PC-3 (cell line): ENCODE measurements at regions not wholly inside any gene's neighbourhood (a gene's known extent, or its start where the extent isn't known, plus 50 kb on each side); places are given as distances from the start of the nearest gene placed in this dataset.
"Not testable (repeated sequence)": the region's sequence is repeated elsewhere in the genome, so short reads cannot be mapped to it uniquely, and the experiment has no call there.

Experiments used
- EZH2 ChIP-seq: fragments of 300-600 bp; sonication (generic); IDR thresholded peaks from one replicate; pipeline ENCODE4 v1.6.1; 2017; ENCODE audit warnings: antibody characterized with exemption, mild to moderate bottlenecking, low read length; ENCODE audit not compliant: unreplicated experiment
- TF ChIP-seq, protein P1 (sequence below): fragments of 300-600 bp; sonication (generic); conservative IDR thresholded peaks from 2 replicates; pipeline ENCODE4 v1.5.1; 2017; ENCODE audit warnings: antibody characterized with exemption, low read depth, mild to moderate bottlenecking, low read length

DNA sequence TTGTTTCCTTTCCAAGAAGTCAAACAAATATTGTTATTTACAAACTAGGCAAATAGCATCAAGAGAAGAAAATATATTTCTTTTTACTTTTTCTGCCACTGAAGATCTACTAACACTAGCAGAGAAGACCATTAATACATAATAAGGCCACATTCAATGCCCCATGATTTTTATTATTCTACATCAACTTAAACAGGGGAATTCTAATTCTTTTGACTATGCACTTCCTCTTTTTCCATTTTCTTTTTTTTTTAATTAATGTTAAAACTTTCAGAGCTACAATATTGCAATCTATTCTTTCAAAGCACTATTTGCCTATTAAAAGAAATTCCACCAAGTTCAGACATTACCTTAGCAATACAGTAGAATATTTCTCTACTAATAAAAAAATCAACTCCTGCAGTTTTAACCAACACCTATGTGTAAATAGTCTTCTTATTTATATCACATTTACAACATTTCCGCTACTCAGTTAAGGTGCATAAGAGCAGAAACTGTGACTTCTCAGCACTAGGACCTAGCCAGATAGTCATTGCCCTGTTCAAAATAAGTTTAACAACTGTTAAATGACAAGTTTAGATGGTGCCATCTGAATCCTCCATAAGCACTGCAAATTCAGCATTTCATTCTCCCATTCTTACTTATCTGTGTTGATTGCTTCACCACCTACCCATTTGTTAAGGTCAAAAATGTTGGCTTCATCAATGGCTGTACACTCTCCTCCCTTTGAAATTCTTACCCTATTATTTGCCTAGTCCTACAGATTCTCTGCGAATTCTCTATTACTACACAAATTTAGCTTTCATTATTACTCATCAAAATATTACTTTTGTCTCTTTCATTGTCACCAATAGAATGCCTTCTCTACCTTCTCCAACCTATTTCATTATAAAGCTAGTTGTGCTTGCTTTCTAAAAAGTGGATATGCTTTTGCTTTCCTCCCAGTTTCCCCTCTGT is 90.1 kb downstream of the SPDYE17 start:
- TF ChIP-seq, protein P1, sequence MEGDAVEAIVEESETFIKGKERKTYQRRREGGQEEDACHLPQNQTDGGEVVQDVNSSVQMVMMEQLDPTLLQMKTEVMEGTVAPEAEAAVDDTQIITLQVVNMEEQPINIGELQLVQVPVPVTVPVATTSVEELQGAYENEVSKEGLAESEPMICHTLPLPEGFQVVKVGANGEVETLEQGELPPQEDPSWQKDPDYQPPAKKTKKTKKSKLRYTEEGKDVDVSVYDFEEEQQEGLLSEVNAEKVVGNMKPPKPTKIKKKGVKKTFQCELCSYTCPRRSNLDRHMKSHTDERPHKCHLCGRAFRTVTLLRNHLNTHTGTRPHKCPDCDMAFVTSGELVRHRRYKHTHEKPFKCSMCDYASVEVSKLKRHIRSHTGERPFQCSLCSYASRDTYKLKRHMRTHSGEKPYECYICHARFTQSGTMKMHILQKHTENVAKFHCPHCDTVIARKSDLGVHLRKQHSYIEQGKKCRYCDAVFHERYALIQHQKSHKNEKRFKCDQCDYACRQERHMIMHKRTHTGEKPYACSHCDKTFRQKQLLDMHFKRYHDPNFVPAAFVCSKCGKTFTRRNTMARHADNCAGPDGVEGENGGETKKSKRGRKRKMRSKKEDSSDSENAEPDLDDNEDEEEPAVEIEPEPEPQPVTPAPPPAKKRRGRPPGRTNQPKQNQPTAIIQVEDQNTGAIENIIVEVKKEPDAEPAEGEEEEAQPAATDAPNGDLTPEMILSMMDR = not testable (repeated sequence)
- TF ChIP-seq EZH2 = not testable (repeated sequence)
